ENCODE measurements at regions not wholly inside any gene's neighbourhood (a gene's known extent, or its start where the extent isn't known, plus 50 kb on each side); places are given as distances from the start of the nearest gene placed in this dataset.
A peak's percentile ranks its signal among the peaks of the same experiment; 100 is the strongest.

GRCh38 chr22:46094676-46095075 lies 55.6 kb upstream of the PPARA start:
- peak overlapping the region; percentile 38 for H3K4me2 ChIP-seq (ENCODE audit: insufficient read depth, low read length)
- no peaks in the 10 kb centered on the region for H3K27me3 ChIP-seq (ENCODE audit: insufficient read depth, low read length)
- TF ChIP-seq CTCF (IDR thresholded peaks at IDR 0.05; ENCODE audit: extremely low read depth, low read depth, low read length) = no peak
- H3K79me2 ChIP-seq (ENCODE audit: insufficient read depth, low read length) = peaks cover 97% of the 10 kb centered on the region
- H3K27ac ChIP-seq (ENCODE audit: low read depth, low read length) = peak overlapping the region; percentile 96
- H3K9me3 ChIP-seq (ENCODE audit: low read depth, low read length) = no peaks in the 10 kb centered on the region
- peaks cover 86% of the 10 kb centered on the region for H3K36me3 ChIP-seq (ENCODE audit: insufficient read depth, low read length)
- H3K4me3 ChIP-seq (ENCODE audit: insufficient read depth, low read length) = no peak overlapping the region
- peaks cover 95% of the 10 kb centered on the region for H4K20me1 ChIP-seq (ENCODE audit: insufficient read depth, low read length)
- no peak overlapping the region for H2AFZ ChIP-seq (ENCODE audit: low read length)
- H3K4me1 ChIP-seq (ENCODE audit: insufficient read depth, low read length) = peaks cover 78% of the 10 kb centered on the region
- no peak for DNase-seq (ENCODE audit: insufficient read length, low spot score, missing footprints)

DNA sequence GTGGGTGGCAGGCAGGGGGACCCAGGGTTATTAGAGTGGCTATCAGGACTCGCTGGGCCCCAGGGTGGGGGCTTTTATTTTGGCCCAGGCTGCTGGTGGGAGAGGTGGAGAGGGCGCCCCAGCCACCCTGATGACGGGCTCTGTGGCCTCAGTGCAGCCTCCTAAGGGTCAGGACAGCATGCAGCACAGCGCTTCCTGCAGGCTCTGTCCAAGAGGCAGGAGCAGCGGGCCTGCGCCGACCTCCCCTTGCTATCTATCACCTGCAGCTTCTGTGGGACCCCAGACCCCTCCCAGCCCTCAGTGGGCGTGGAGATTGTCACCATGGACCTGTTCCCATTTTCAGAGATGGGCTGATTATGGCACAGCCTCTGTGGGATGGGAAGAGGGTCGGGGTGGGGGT lies 54.3 kb upstream of the PPARA start:
- no peak for DNase-seq (ENCODE audit: insufficient read length, low spot score, missing footprints)
- H3K4me1 ChIP-seq (ENCODE audit: insufficient read depth, low read length) = peaks cover 64% of the 10 kb centered on the region
- no peak overlapping the region for H2AFZ ChIP-seq (ENCODE audit: low read length)
- peaks cover 97% of the 10 kb centered on the region for H3K79me2 ChIP-seq (ENCODE audit: insufficient read depth, low read length)
- H3K9me3 ChIP-seq (ENCODE audit: low read depth, low read length) = no peaks in the 10 kb centered on the region
- no peaks in the 10 kb centered on the region for H3K27me3 ChIP-seq (ENCODE audit: insufficient read depth, low read length)
- H3K4me2 ChIP-seq (ENCODE audit: insufficient read depth, low read length) = no peak overlapping the region
- peaks cover 88% of the 10 kb centered on the region for H3K36me3 ChIP-seq (ENCODE audit: insufficient read depth, low read length)
- peak overlapping the region; percentile 68 for H3K27ac ChIP-seq (ENCODE audit: low read depth, low read length)
- H4K20me1 ChIP-seq (ENCODE audit: insufficient read depth, low read length) = peaks cover 94% of the 10 kb centered on the region
- no peak overlapping the region for H3K4me3 ChIP-seq (ENCODE audit: insufficient read depth, low read length)
- no peak for TF ChIP-seq CTCF (IDR thresholded peaks at IDR 0.05; ENCODE audit: extremely low read depth, low read depth, low read length)

DNA sequence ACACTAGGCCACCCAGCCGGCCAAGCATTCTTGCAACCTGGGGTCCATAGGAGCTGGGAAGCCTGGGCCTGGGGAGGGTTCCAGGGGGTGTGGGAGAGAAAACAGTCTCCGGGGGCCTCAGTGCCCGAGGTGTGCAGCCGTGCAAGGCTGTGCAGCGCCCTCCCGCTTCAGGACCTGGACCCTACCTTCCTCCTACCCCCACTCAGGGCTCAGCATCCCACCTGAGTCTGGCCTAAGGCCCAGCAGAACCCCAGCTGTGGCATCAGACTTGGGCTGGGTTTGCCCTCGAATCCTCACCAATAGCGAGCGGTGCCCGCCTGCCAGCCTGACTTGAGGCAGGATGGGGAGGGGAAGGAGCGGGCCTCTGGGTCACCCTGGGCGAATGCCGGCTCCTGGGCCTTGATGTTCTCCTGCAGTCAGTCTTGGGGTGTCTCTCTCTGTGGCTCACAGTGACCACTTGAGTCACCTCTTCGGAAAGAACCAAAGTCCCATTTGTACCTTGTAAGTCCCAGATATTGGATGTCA lies 53.6 kb upstream of the PPARA start:
- peak overlapping the region; percentile 68 for H3K27ac ChIP-seq (ENCODE audit: low read depth, low read length)
- no peak for DNase-seq (ENCODE audit: insufficient read length, low spot score, missing footprints)

More for the DNA sequence above, 53.6 kb upstream of the PPARA start:
- Histone ChIP-seq H3K36me3 (ENCODE audit: insufficient read depth, low read length) (peaks cover 88% of the 10 kb centered on the region), H3K4me2 (ENCODE audit: insufficient read depth, low read length) (no peak overlapping the region), H2AFZ (ENCODE audit: low read length) (no peak overlapping the region), H3K4me3 (ENCODE audit: insufficient read depth, low read length) (no peak overlapping the region), H3K79me2 (ENCODE audit: insufficient read depth, low read length) (peaks cover 97% of the 10 kb centered on the region), H3K9me3 (ENCODE audit: low read depth, low read length) (no peaks in the 10 kb centered on the region), H3K27me3 (ENCODE audit: insufficient read depth, low read length) (no peaks in the 10 kb centered on the region), H3K4me1 (ENCODE audit: insufficient read depth, low read length) (peaks cover 63% of the 10 kb centered on the region), H4K20me1 (ENCODE audit: insufficient read depth, low read length) (peaks cover 94% of the 10 kb centered on the region)
- no peak for TF ChIP-seq CTCF (IDR thresholded peaks at IDR 0.05; ENCODE audit: extremely low read depth, low read depth, low read length)

Measured in osteoblast (primary cell).